ENCODE measurements at regions not wholly inside any gene's neighbourhood (a gene's known extent, or its start where the extent isn't known, plus 50 kb on each side); places are given as distances from the start of the nearest gene placed in this dataset.

- Histone ChIP-seq H3K4me3 (ENCODE audit: low read length in 2 of 2) (no peak overlapping the region), H3K27ac (ENCODE audit: low read depth in 1 of 2, low read length in 2 of 2) (no peak overlapping the region), H3K27me3 (ENCODE audit: control insufficient read depth in 1 of 2, insufficient read depth in 2 of 2, low read length in 1 of 2) (no peaks in the 10 kb centered on the region), H3K9me3 (ENCODE audit: control insufficient read depth, low read length) (no peaks in the 10 kb centered on the region), H3K36me3 (ENCODE audit: control insufficient read depth in 1 of 2, insufficient read depth in 2 of 2, low read length in 1 of 2) (no peaks in the 10 kb centered on the region), H3K4me1 (ENCODE audit: control insufficient read depth in 1 of 2, insufficient read depth in 2 of 2, low read length in 2 of 2) (no peaks in the 10 kb centered on the region)
- no peak for DNase-seq
- WGBS, 2 donors, result 46 to 60% methylated on average over 4 of the region's 4 CpGs
- intact Hi-C loops (cut with DNase I), result no loop called here
- ATAC-seq (ENCODE audit: low FRiP score), result no peak
Observed at GRCh38 chr16:26787924-26788323, 278.8 kb upstream of the C16orf82 start.

- 63% methylated on average over 6 of the region's 6 CpGs for WGBS, 2 donors
- intact Hi-C loops (cut with DNase I), result no loop called here
Observed at GRCh38 chr16:26791169-26791568, 275.6 kb upstream of the C16orf82 start.

GRCh38 chr16:26795184-26795583 is 271.5 kb upstream of the C16orf82 start:
- ATAC-seq (ENCODE audit: low FRiP score) (no peak), DNase-seq (no peak)
- Histone ChIP-seq H3K9me3 (ENCODE audit: control insufficient read depth, low read length) (no peaks in the 10 kb centered on the region), H3K27me3 (ENCODE audit: control insufficient read depth in 1 of 2, insufficient read depth in 2 of 2, low read length in 1 of 2) (no peaks in the 10 kb centered on the region), H3K4me1 (ENCODE audit: control insufficient read depth in 1 of 2, insufficient read depth in 2 of 2, low read length in 2 of 2) (no peaks in the 10 kb centered on the region), H3K27ac (ENCODE audit: low read depth in 1 of 2, low read length in 2 of 2) (no peak overlapping the region), H3K36me3 (ENCODE audit: control insufficient read depth in 1 of 2, insufficient read depth in 2 of 2, low read length in 1 of 2) (no peaks in the 10 kb centered on the region), H3K4me3 (ENCODE audit: low read length in 2 of 2) (no peak overlapping the region)
- intact Hi-C loops (cut with DNase I), result no loop called here
- 36 to 50% methylated on average over 3 of the region's 3 CpGs for WGBS, 2 donors

More at GRCh38 chr16:26791169-26791568, 275.6 kb upstream of the C16orf82 start:
- Histone ChIP-seq H3K4me1 (ENCODE audit: control insufficient read depth in 1 of 2, insufficient read depth in 2 of 2, low read length in 2 of 2) (no peaks in the 10 kb centered on the region), H3K4me3 (ENCODE audit: low read length in 2 of 2) (no peak overlapping the region), H3K27me3 (ENCODE audit: control insufficient read depth in 1 of 2, insufficient read depth in 2 of 2, low read length in 1 of 2) (no peaks in the 10 kb centered on the region), H3K9me3 (ENCODE audit: control insufficient read depth, low read length) (no peaks in the 10 kb centered on the region), H3K36me3 (ENCODE audit: control insufficient read depth in 1 of 2, insufficient read depth in 2 of 2, low read length in 1 of 2) (no peaks in the 10 kb centered on the region), H3K27ac (ENCODE audit: low read depth in 1 of 2, low read length in 2 of 2) (no peak overlapping the region)
- no peak for DNase-seq
- ATAC-seq (ENCODE audit: low FRiP score), result no peak

- Histone ChIP-seq H3K36me3 (ENCODE audit: control insufficient read depth in 1 of 2, insufficient read depth in 2 of 2, low read length in 1 of 2) (no peaks in the 10 kb centered on the region), H3K27ac (ENCODE audit: low read depth in 1 of 2, low read length in 2 of 2) (no peak overlapping the region), H3K27me3 (ENCODE audit: control insufficient read depth in 1 of 2, insufficient read depth in 2 of 2, low read length in 1 of 2) (peaks cover 0 to 2% of the 10 kb centered on the region in 2 donors), H3K4me1 (ENCODE audit: control insufficient read depth in 1 of 2, insufficient read depth in 2 of 2, low read length in 2 of 2) (no peaks in the 10 kb centered on the region), H3K9me3 (ENCODE audit: control insufficient read depth, low read length) (no peaks in the 10 kb centered on the region), H3K4me3 (ENCODE audit: low read length in 2 of 2) (no peak overlapping the region)
- DNase-seq (no peak), ATAC-seq (ENCODE audit: low FRiP score) (no peak)
- 68 to 88% methylated on average over 3 of the region's 3 CpGs for WGBS, 2 donors
- intact Hi-C loops (cut with DNase I), result no loop called here
Observed at GRCh38 chr16:26801628-26802027, 265.1 kb upstream of the C16orf82 start.

- DNase-seq, result no peak
- no peak overlapping the region for H3K4me3 ChIP-seq (ENCODE audit: low read length in 2 of 2)
Observed at GRCh38 chr16:26802440-26802839, 264.3 kb upstream of the C16orf82 start.

GRCh38 chr16:26802965-26803364 is 263.8 kb upstream of the C16orf82 start:
- Histone ChIP-seq H3K4me1 (ENCODE audit: control insufficient read depth in 1 of 2, insufficient read depth in 2 of 2, low read length in 2 of 2) (no peaks in the 10 kb centered on the region), H3K27ac (ENCODE audit: low read depth in 1 of 2, low read length in 2 of 2) (no peak overlapping the region), H3K9me3 (ENCODE audit: control insufficient read depth, low read length) (no peaks in the 10 kb centered on the region), H3K36me3 (ENCODE audit: control insufficient read depth in 1 of 2, insufficient read depth in 2 of 2, low read length in 1 of 2) (no peaks in the 10 kb centered on the region), H3K27me3 (ENCODE audit: control insufficient read depth in 1 of 2, insufficient read depth in 2 of 2, low read length in 1 of 2) (peaks cover 0 to 2% of the 10 kb centered on the region in 2 donors), H3K4me3 (ENCODE audit: low read length in 2 of 2) (no peak overlapping the region)
- intact Hi-C loops (cut with DNase I), result no loop called here
- DNase-seq (no peak), ATAC-seq (ENCODE audit: low FRiP score) (no peak)

More at GRCh38 chr16:26802440-26802839, 264.3 kb upstream of the C16orf82 start:
- no peaks in the 10 kb centered on the region for H3K36me3 ChIP-seq (ENCODE audit: control insufficient read depth in 1 of 2, insufficient read depth in 2 of 2, low read length in 1 of 2)
- WGBS, 2 donors, result 28 to 38% methylated on average over 4 of the region's 4 CpGs
- no peak for ATAC-seq (ENCODE audit: low FRiP score)
- intact Hi-C loops (cut with DNase I), result no loop called here
- H3K27ac ChIP-seq (ENCODE audit: low read depth in 1 of 2, low read length in 2 of 2), result no peak overlapping the region
- peaks cover 0 to 2% of the 10 kb centered on the region in 2 donors for H3K27me3 ChIP-seq (ENCODE audit: control insufficient read depth in 1 of 2, insufficient read depth in 2 of 2, low read length in 1 of 2)
- H3K4me1 ChIP-seq (ENCODE audit: control insufficient read depth in 1 of 2, insufficient read depth in 2 of 2, low read length in 2 of 2), result no peaks in the 10 kb centered on the region
- no peaks in the 10 kb centered on the region for H3K9me3 ChIP-seq (ENCODE audit: control insufficient read depth, low read length)

GRCh38 chr16:26806657-26807056 is 260.1 kb upstream of the C16orf82 start:
- H3K4me3 ChIP-seq (ENCODE audit: low read length in 2 of 2), result no peak overlapping the region
- WGBS, 2 donors, result 70 to 79% methylated on average over 6 of the region's 6 CpGs
- DNase-seq (no peak), ATAC-seq (ENCODE audit: low FRiP score) (no peak)
- intact Hi-C loops (cut with DNase I), result no loop called here
- no peaks in the 10 kb centered on the region for H3K36me3 ChIP-seq (ENCODE audit: control insufficient read depth in 1 of 2, insufficient read depth in 2 of 2, low read length in 1 of 2)
- no peaks in the 10 kb centered on the region for H3K4me1 ChIP-seq (ENCODE audit: control insufficient read depth in 1 of 2, insufficient read depth in 2 of 2, low read length in 2 of 2)
- H3K9me3 ChIP-seq (ENCODE audit: control insufficient read depth, low read length), result no peaks in the 10 kb centered on the region
- H3K27ac ChIP-seq (ENCODE audit: low read depth in 1 of 2, low read length in 2 of 2), result no peak overlapping the region
- no peaks in the 10 kb centered on the region for H3K27me3 ChIP-seq (ENCODE audit: control insufficient read depth in 1 of 2, insufficient read depth in 2 of 2, low read length in 1 of 2)

- H3K4me1 ChIP-seq (ENCODE audit: control insufficient read depth in 1 of 2, insufficient read depth in 2 of 2, low read length in 2 of 2), result no peaks in the 10 kb centered on the region
- WGBS, 2 donors, result 63% methylated on average over 2 of the region's 2 CpGs
- H3K4me3 ChIP-seq (ENCODE audit: low read length in 2 of 2), result no peak overlapping the region
- no peaks in the 10 kb centered on the region for H3K9me3 ChIP-seq (ENCODE audit: control insufficient read depth, low read length)
- no peak for ATAC-seq (ENCODE audit: low FRiP score)
- no peaks in the 10 kb centered on the region for H3K36me3 ChIP-seq (ENCODE audit: control insufficient read depth in 1 of 2, insufficient read depth in 2 of 2, low read length in 1 of 2)
- DNase-seq, result no peak
- intact Hi-C loops (cut with DNase I), result no loop called here
- no peak overlapping the region for H3K27ac ChIP-seq (ENCODE audit: low read depth in 1 of 2, low read length in 2 of 2)
- H3K27me3 ChIP-seq (ENCODE audit: control insufficient read depth in 1 of 2, insufficient read depth in 2 of 2, low read length in 1 of 2), result no peaks in the 10 kb centered on the region
Observed at GRCh38 chr16:26809461-26809860, 257.3 kb upstream of the C16orf82 start.

GRCh38 chr16:26816266-26816665 is 250.5 kb upstream of the C16orf82 start:
- Histone ChIP-seq H3K27ac (ENCODE audit: low read depth in 1 of 2, low read length in 2 of 2) (no peak overlapping the region), H3K36me3 (ENCODE audit: control insufficient read depth in 1 of 2, insufficient read depth in 2 of 2, low read length in 1 of 2) (no peaks in the 10 kb centered on the region), H3K4me3 (ENCODE audit: low read length in 2 of 2) (no peak overlapping the region), H3K9me3 (ENCODE audit: control insufficient read depth, low read length) (no peaks in the 10 kb centered on the region), H3K27me3 (ENCODE audit: control insufficient read depth in 1 of 2, insufficient read depth in 2 of 2, low read length in 1 of 2) (no peaks in the 10 kb centered on the region), H3K4me1 (ENCODE audit: control insufficient read depth in 1 of 2, insufficient read depth in 2 of 2, low read length in 2 of 2) (no peaks in the 10 kb centered on the region)
- 68 to 69% methylated on average over 7 of the region's 7 CpGs for WGBS, 2 donors
- no peak for DNase-seq
- intact Hi-C loops (cut with DNase I), result no loop called here
- no peak for ATAC-seq (ENCODE audit: low FRiP score)
